ENCODE measurements at regions not wholly inside any gene's neighbourhood (a gene's known extent, or its start where the extent isn't known, plus 50 kb on each side); places are given as distances from the start of the nearest gene placed in this dataset.
"Not testable (repeated sequence)": the region's sequence is repeated elsewhere in the genome, so short reads cannot be mapped to it uniquely, and the experiment has no call there.

DNA sequence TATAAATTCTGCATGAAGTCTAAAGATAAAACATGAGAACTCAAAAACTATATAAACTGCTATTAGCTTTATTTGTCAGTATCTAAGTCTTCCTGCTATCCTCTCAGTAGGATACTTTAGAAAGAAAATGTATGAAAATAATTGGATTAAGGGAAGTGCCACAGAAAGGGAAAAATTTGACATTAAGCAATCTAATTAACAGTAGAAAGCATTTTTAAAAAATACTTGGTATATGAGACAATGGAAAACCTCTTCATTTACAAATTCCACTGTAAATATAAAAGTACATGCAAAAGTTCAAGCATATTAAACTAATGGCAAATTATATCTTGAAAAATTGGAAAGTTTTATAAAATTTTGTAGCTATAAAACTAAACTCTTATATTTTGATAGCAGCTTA lies 518.6 kb upstream of the NUDT12 start:
- no peak for DNase-seq

DNA sequence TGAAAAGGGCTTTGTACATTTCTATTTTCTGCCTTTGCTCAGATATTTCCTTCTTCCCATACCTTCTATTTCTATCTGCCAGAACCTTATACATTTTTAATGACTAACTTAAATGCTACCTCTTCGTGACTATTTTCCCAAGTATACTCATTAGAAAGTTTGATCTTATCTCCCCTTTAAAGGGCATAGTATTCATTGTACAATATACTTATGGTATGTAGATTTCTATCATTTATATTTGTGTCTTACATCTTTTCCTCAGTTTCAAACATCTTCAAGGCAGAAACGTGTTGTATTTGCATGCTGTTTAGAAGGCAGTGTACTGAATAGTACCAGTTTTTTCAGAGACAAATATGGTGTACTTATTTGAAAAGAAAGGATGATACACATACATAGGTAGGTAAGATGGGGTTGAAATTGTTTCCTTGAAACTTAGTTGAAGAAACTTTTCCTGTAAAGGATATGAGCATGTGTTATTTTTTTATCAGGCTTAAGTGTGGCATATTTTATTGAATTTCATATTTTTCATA lies 518.1 kb upstream of the NUDT12 start:
- no peak for DNase-seq

DNA sequence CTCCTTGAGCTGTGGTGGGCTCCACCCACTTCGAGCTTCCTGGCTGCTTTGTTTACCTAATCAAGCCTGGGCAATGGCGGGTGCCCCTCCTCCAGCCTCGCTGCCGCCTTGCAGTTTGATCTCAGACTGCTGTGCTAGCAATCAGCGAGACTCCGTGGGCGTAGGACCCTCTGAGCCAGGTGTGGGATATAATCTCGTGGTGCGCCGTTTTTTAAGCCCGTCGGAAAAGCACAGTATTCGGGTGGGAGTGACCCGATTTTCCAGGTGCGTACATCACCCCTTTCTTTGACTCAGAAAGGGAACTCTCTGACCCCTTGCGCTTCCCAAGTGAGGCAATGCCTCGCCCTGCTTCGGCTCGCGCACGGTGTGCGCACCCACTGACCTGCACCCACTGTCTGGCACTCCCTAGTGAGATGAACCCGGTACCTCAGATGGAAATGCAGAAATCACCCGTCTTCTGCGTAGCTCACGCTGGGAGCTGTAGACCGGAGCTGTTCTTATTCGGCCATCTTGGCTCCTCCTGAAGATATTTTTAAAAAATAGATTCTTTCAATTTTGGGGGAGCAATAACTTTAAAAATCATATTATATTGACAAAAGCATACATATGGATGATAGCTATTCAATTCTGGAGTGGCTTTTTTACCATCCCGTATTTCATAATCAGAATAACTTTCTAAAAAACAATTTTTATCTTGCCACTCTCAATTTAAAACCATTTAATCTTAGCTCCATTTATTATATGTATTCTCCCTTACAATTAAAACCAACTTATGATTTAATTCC lies 517.5 kb upstream of the NUDT12 start:
- not testable (repeated sequence) for DNase-seq

DNA sequence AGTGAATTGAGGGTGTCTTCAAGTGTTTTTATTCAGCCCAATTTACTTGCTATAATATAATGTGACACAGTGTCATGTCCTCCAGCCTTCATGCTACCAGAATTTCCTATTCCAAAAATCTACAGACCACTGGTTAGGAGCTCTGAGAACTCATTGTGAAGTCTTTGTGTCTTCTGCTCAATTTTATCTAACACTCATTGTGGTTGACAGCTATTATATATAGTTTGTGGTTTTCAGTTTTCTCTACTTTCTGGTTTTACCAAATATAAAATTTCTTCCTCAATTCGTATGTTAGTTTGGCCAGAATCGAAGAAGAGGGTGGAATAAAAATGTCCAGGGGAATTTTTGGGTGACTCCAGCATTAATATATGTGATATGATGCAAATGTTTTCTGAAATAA lies 509.3 kb upstream of the NUDT12 start:
- DNase-seq, result no peak

DNA sequence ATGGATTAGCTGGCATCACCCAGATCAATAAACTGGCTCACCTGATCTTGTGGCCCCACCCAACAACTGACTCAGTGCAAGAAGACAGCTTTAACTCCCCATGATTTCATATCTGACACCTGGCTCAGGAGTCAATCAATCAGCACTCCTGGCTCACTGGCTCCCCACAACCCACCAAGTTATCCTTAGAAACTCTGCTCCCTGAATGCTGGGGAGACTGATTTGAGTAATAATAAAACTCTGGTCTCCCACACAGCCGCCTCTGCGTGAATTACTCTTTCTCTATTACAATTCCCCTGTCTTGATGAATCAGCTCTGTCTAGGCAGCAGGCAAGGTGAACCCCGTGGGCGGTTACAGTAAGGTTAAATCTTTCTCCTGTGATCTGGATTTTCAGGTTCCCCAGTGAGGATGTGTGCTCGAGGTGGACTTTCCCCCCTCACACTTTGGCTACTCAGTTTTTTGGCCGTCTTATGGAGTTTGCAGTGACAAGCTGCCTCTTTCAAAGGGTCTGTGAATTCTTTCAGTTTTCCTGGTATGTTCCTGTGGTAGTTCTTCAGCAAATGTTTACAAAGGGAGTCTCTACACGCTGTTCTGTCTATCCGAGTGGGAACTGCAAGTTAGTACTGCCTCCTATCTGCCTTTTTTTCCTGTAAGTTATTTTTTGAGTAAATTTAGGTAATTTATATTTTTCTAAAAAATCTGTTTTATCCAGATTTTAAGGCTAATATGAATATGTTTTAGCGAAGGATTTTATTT lies 500.2 kb upstream of the NUDT12 start:
- DNase-seq, result no peak

DNA sequence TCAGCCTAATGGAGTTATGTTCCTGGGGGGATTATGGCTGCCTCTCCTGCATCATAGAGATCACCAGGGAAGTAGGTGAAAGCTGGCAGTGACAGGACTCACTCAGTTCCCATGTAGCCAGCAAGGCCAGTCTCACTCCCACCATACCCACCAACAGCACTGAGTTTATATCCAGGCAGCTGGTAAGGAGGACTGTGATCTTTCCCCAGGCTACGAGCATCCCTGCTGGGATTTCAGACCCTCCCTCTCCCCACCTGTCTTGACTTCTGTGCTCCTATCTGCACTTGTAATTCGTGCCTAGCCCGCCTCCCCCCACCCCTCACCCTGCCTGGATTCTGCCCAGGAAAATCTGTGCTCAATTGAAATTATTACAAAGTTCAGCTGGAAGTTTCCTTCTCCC lies 499.1 kb upstream of the NUDT12 start:
- no peak for DNase-seq

DNA sequence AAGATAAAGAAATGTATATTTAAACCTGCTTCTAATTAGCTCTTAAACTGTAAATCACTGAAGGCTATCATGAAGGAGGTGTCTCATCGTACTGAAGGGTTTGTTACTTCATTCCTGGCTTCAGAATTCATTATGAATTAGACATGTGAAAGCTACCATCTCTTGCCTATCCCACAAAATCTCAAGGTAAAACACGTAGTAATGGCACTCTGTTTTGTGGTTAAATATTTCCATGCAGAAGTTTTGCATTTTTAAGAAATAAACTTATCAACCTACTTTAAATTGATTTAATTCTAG lies 490.7 kb upstream of the NUDT12 start:
- no peak for DNase-seq

DNA sequence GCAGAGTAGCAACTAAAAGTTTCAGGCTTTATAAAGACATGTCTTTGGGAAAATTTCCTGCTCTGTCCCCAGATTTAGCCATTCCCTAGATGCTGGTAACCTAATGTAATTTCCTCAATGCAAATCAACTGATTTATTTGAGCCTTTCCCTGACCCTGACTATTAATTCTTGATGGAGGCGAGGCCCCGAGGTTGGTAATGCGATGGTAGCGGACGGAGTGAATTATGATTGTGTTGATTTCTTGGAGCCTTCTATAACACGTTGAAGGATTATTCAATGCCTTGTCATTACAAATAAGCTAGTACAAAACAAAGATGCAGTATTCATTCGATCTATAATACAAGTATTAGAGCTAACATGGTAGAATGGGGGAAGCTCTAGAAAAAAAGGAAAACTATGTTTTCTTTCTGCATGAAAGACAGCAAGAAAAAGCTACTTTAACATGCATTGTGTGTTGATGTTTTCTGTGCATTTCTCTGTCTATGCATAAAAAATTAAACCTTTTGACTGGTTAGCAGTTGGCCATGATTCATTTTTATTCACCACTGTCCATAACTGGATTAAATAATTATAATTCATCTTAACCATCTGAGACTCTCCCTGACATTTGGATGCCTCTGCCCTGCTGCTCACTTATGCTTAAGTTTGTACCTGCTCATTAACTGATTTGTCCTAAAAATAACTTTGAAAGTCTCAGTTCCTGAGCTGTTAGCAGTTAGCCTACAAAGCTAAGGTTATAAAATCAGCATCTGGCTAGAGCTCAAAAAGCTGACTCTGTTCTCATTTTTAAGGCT lies 490.2 kb upstream of the NUDT12 start:
- DNase-seq, result no peak

DNA sequence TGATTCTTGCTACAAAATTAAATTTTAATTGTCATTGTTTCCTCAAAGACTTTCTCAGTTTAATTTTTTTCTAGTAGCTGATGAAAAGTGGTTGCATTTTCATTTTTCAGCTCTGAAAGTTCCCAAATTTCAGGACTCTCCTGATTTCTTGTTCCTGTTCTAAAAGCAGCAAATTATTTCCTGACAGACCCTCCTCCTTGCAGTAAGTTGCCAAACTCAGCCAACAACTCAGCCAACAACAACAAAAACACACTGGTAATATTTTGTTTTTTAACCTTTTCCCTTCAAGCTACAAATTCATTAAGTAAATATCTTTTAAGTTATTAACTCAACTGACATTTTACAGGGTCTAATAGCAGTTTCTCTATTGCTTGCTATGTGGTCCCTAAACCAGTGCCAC lies 487.8 kb upstream of the NUDT12 start:
- DNase-seq, result no peak

DNA sequence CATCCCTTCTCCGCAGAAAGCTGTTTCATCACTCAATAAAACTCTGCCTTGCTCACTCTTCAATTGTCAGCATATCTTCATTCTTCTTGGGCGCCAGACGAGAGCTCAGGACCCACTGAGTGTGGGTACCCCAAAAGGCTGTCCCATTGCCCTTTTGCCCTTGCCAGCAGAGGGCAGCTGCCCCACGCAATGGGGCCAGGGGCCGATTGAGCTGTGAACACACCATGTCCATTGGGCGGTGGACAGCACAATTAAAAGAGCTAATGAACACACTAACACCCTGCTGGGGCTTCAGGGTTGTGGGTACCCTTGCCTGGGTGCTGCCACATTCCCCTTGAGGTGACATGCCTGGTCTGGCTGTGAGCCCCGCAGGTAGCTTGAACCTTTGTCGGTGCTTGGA lies 487.2 kb upstream of the NUDT12 start:
- no peak for DNase-seq

DNA sequence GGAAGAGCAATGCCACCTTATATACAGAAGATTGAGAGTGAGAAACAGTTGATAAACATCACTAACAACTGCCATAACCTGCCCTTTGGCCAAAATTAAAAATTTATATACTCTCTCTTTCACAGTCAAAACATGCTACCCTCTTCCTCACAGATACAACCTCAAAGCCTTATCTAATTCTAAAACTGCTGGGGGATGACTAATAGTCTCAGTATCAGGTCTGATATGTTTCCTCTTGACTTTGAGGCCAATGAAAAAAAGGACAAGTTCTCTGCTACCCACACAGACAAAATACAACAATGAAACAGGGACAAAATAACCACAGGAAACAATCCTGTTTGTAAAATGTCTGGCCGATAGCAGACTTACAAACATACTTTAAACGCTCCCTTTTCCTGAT lies 485.6 kb upstream of the NUDT12 start:
- no peak for DNase-seq

DNA sequence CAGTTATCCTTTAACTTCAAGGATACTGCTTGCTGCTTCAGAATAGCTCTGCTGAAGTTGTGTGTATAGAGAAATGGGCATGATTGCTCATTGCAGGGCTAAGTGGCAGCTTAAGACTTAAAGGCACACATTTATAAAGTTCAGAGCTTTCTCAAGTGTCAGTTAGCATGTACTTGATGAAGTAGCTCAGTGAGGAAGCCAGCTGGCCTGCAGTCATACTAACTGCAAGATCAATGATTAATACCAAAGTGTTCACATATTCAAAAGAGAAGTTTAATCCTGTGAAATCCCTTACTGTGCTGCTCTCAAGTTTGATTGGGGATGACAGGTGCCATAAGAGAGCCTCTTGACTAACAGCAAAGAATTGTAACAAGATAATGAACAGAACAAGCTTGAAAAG lies 483.4 kb upstream of the NUDT12 start:
- no peak for DNase-seq

DNA sequence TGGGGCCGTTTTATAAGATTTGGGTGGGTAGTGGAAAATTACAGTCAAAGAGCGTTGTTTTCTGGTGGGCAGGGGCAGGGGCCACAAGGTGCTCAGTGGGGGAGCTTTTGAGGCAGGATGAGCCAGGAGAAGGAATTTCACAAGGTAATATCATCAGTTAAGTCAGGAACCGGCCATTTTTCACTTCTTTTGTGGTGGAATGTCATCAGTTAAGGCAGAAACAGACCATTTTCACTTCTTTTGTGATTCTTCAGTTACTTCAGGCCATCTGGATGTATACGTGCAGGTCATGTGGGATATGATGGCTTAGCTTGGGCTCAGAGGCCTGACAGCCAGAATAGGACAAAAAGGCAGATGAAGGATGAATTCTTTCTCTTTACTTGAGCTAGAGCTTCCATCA lies 477.3 kb upstream of the NUDT12 start:
- DNase-seq, result not testable (repeated sequence)

DNA sequence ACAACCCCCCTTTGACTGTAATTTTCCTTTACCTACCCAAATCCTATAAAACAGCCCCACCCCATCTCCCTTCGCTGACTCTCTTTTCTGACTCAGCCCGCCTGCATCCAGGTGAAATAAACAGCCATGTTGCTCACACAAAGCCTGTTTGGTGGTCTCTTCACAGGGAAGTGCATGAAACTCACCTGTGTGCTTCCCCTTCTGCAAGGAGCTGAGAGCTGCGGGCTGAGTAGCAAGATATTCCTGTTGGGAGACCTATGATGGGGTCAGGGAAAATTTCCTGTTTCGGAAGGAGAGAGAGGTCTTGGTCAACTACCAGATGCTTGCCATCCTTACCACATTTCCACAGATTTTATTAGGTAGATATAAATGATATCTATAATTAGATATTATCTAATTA lies 474.5 kb upstream of the NUDT12 start:
- not testable (repeated sequence) for DNase-seq

DNA sequence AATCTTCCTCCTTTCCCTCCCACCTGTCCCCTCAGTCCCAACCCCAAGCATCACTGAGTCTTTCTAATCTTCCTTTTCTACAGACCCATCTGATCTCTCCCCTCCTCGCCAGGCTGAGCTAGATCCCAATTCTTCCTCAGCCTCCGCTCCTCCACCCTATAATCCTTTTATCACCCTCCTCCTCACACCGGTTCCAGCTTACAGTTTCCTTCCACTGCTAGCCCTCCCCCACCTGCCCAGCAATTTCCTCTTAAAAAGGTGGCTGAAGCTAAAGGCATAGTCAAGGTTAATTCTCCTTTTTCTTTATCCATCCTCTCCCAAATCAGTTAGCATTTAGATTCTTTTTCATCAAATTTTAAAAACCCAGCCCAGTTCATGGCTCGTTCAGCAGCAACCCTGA lies 470.6 kb upstream of the NUDT12 start:
- DNase-seq, result not testable (repeated sequence)

DNA sequence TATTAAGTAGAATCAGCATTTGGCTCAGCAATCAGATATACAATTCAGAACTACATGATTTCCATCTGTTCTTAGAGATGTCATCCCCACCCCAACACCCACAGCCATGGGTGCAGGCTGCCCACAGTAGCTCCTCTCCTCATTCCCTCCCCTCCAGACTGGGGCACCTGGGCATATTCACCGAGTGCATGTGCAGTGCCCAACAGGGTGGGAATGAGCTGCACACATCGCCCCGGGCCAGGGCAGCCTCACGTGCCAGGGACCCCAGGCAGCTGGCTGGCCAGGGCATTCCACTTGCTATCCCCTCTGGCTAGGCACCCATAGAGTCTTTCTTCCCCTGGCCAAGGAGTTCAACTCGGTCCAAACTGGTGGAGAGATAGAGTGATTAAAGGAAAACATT lies 461.9 kb upstream of the NUDT12 start:
- DNase-seq, result no peak

DNA sequence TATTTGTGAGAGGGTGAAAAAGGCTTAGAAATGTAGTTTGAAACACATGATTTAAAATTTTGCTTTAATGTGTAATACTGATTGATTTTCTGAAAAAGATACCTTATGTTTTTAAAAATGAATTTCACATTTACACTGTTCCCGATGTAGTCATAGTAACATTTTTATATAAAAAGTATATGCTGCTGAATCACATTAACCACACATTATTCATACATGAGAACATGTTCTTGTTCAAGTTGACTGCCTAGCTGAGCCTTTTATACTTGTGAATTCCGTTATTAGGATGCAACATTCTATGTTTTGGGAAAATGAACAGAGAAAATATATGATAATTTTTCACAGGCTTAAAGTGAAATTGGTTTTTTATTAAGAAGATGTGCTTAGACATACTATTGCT lies 461.1 kb upstream of the NUDT12 start:
- DNase-seq, result no peak

DNA sequence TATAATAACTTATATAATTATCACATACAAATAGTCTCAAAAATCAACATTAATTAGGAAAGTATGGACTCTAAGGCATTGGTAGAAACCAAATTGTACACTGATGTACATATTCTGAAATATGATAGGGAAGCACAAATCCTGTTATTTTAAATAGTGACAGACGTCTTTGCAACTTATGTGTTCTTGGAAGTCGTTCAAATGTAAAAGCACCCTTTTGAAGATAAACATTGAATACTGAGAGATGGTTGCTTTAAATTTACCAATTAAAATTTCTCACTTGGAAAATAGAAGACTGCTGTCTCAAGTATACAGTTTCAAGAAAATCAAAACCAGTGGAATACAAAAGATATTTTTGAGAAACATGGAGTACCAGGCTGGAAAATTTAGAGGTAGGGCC lies 457.4 kb upstream of the NUDT12 start:
- DNase-seq, result no peak

DNA sequence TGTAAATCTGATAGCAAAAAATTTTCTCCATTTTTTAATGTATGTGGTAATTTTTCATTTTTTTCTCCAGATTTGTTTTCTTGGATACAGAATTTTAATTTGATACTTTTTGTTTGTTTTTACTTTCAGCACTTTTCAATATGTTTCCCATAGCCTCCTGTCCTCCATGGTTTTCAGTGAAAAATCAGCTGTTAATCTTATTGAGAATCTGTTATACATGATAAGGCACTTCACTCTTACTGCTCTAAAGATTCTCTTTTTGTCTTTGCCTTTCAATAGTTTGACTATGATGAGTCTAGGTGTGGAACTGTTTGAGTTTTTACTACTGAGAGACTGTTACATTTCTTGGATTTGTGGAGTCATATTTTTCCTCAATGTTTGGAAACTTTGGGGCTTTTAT lies 455.7 kb upstream of the NUDT12 start:
- no peak for DNase-seq

DNA sequence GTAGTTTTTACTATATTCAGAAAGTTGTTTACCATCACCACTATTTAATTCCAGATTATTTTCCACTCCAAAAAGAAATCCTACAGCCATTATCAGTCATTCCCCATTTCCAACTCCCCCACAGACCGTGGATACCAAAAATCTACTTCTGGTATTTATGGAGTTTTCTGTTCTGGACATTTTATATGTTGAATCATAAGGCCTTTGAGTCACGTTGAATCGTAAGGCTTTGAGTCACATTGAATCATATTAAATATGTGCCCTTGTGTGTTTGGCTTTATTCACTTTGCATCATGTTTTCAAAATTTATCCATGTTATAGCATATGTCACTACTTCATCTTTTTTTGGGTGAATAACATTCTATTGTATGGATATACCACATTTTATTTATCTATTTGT lies 454.1 kb upstream of the NUDT12 start:
- no peak for DNase-seq

DNA sequence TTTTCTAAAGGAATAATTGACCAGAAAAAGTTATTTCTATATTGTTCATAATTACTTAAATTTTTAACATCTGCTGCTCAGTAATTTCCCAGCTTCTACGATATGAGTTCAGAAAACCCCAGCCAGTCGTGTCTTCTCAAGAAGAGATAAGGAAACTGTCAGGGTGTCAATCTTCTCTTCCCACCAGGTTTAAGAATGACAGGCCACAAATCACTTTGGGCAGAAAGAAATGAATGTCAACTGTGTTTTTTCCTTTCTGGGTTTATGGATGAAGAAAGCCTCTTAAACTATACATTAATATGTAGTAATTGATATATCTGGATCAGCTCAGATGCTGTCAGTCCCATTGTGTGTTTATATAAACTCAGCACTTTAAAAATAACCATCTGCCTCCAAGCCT lies 453.2 kb upstream of the NUDT12 start:
- no peak for DNase-seq

DNA sequence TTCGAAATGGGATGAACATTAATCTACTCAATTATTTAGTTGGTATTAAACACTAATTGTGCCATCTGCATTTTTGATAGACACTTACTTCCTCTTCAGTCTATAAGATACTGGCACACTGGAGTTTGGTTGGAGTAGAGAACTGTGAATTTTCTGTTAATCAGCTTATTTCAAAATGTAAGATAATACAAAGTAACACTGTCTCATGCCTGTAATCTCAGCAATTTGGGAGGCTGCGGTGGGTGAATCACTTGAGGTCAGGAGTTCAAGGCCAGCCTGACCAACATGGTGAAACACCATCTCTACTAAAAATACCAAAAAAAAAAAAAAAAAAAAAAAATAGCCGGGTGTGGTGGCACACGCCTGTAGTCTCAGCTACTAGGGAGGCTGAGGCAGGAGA lies 440.2 kb upstream of the NUDT12 start:
- DNase-seq, result not testable (repeated sequence)

DNA sequence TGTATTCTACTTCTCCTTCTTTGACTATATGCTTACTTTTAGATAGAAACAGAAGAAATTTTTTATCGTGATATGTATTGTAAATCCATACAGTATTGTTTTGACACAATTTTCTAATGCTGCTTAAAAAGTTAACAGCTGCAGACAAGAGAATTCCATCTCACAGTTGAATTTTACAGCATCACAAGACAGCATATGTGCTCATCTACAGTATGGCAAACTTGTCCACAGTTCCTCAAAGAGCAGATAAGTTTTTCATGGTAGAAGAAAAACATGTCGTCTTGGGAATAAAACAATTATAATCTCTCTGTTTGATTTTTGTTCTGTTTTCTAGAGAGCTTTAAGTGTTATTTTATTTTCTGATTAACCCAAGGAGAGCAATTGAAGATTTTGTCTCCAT lies 438.5 kb upstream of the NUDT12 start:
- DNase-seq, result no peak

DNA sequence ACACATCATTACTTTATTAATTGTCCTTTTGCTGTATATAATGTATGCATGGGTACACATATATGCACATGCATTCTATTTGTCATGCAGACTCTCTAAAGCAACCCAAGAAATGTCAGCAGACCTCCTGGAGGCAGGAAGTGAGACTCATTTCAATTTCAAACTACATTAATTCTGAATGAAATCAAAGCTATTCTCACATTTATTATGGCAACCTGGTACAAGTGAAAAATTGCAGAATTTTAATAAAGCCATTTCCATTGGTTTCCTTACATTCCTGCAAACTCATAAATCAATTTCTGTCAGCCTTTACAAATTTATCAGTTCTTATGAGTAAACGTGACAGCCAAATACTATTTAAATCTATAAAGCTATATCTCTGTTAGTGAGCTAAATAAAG lies 430.4 kb upstream of the NUDT12 start:
- no peak for DNase-seq

Measured in CD4-positive, alpha-beta T cell treated with Interferon alpha-2 for 1 hour (primary cell).